CD1c-positive myeloid dendritic cell (primary cell): ENCODE measurements at regions not wholly inside any gene's neighbourhood (a gene's known extent, or its start where the extent isn't known, plus 50 kb on each side); places are given as distances from the start of the nearest gene placed in this dataset.
A peak's percentile ranks its signal among the peaks of the same experiment; 100 is the strongest.
"Not testable (repeated sequence)": the region's sequence is repeated elsewhere in the genome, so short reads cannot be mapped to it uniquely, and the experiment has no call there.

Source experiments
- DNase-seq: peaks from one replicate; pipeline ENCODE4 v3.0.0-alpha.2; 2016; ENCODE audit errors: extremely low spot score

DNA sequence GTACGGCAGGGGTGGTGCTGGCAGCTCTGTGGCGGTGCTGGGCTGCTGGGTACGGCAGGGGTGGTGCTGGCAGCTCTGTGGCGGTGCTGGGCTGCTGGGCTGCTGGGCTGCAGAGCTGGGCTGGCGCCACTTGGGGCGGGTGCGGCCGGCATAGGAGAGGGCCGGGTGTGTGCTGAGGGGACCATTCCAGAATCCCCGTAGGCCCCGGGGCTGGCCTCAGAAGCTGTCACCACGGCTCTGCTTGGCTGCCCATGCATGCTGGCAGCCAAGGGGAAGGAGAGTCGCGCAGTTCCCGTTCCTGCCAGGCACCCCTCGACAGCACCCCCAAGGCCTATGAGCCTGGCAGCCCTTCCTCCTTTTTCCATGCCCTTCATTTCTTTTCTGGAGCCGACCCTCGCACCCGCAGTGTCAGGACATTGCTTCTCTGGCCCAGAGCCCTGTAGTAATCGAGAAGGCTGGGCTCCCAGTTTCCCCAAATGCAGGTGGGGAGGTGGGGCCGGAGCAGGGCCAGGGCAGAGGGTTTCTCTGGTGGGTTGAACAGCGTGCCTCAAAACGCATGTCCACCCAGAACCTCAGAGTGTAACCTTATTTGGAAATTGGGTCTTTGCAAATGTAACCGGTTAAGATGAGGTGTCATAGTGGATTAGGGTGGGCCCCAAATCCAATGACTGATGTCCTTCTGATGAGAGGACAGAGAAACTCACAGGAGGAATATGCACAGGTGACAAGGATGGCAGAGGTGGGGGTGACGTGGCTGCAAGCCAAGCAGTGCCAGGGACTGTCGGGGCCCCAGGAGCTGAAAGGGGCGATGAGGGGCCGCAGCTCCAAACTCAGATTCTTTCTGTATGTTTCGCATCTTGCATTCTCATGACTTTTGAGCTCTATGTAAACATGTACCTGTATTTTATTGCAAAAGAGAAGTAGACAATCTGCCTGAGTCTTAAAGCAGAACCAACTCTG, 71.0 kb upstream of the ACTRT2 start:
- no peak for DNase-seq

- no peak for DNase-seq
Observed at GRCh38 chr1:2950926-2951305, 70.4 kb upstream of the ACTRT2 start.

- no peak for DNase-seq
Observed at GRCh38 chr1:2951856-2952255, 69.4 kb upstream of the ACTRT2 start.

DNA sequence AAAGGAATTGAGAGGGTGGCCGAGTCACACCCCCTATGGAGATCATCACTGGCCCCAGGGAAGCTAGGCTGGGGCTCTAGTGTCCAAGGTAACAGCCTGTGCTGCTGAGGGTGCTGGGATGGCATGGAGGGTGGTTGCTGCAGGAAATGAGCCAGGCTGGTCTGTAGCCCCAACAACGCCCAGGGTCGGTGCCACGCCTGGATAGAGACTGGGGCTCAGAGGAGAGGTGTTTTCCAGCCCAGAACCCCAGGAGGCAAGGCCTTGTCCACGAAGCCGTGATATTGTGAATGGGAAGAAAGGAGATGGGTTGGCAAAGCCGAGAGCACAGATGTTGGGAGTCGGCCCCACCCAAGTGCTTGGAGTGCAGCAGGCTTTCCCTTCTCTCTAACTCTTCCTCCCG, 68.9 kb upstream of the ACTRT2 start:
- no peak for DNase-seq

DNA sequence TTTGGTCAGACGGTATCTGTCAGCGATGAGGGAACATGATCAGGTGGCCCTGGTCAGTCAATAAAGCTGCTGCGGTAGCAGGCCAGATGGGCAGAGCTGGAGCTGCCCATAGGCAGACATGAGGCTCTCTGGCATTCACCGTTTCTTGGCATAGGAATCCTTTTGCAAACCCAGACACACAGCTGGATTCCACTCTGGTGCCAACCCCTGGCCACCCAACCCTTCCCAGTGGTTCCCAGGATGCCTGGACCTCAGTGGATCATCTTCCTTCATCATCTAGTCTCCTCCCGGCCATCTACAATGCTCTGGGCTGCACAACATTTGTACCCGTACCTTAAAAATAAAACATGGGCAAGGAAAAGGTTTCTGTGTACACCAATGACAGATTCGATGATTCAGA, 68.3 kb upstream of the ACTRT2 start:
- DNase-seq = no peak

GRCh38 chr1:2953688-2954285, 67.5 kb upstream of the ACTRT2 start:
- DNase-seq = peak; percentile 31

- no peak for DNase-seq
Observed at GRCh38 chr1:2955652-2956051, 65.6 kb upstream of the ACTRT2 start.

GRCh38 chr1:2956576-2956975, 64.7 kb upstream of the ACTRT2 start:
- DNase-seq = peak; percentile 50

DNA sequence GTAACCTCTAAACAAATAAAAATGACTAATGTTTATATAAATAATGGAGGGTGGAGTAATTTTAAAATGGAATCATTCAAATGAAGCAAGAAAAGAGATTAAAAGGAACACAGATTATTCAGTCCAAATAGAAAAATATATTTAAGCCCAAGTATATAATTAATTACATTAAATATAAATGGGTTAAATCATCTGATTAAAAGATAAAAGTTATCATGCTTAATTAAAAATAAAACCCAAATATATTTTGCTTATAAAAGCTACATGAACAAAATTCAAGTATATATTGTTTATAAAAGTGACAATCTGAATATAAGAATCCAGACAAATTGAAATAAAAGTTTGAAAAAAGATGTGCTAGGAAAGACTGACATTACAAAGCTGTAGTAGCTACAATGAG, 63.9 kb upstream of the ACTRT2 start:
- DNase-seq = no peak

GRCh38 chr1:2959881-2960280, 61.4 kb upstream of the ACTRT2 start:
- not testable (repeated sequence) for DNase-seq

GRCh38 chr1:2961081-2961480, 60.2 kb upstream of the ACTRT2 start:
- DNase-seq = no peak

DNA sequence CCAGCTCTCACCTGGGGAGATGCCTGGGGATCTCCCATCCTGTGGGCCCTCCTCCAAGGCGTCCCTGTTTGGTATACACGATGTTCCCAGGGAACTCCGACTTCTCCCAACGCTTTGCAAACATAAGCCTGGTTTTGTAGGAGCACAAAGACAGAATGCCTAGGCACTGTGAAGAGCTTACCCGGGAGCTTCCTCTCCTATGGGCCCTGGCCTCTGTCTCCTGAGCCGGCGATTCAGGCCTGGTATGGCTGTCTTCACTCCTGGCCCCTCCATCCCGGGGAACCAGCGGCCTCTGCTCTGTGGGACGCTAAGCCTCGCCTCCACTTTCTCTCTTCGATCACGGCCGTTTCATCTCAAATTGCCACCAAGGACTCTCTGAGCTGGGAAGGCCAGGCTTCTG, 59.6 kb upstream of the ACTRT2 start:
- no peak for DNase-seq

GRCh38 chr1:2962061-2962460, 59.2 kb upstream of the ACTRT2 start:
- DNase-seq = no peak

DNA sequence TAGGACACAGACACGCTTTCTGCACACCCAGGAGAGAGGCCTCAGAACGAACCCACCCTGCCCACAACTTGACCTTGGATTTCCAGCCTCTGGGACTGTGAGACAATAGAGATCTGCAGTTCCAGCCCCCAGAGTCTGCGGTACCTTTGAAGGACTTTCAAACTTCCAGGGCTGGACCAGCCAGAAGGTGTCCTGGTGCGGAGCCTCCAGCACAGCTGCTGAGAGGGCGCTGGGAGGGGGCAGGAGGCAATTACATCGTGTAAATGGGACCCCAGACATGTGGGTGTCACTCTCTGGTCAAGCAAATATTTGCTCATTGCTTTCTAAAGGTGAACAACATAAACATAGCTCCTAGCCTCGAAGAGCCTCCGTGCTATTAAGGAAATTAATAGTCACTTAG, 58.7 kb upstream of the ACTRT2 start:
- DNase-seq = no peak

GRCh38 chr1:2962946-2963345, 58.3 kb upstream of the ACTRT2 start:
- DNase-seq = no peak

DNA sequence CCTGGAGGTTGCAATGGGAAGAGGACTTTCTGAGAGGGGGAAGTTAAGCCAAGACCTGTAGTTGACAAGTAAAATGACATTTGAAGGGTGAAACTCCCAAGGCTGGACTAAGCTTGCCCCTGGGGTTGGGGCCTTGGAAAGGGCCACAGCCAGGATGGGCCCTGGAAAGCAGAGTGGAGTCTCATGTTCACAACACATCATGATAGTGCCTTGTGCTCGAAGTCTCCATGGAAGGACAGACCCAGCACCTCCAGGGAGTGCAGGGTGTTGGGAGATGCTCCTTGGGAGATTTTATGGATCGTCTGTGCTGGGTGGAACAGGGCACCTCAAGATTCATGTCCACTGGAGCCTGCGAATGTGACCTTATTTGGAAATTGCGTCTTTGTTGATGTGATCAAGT, 55.6 kb upstream of the ACTRT2 start:
- no peak for DNase-seq

DNA sequence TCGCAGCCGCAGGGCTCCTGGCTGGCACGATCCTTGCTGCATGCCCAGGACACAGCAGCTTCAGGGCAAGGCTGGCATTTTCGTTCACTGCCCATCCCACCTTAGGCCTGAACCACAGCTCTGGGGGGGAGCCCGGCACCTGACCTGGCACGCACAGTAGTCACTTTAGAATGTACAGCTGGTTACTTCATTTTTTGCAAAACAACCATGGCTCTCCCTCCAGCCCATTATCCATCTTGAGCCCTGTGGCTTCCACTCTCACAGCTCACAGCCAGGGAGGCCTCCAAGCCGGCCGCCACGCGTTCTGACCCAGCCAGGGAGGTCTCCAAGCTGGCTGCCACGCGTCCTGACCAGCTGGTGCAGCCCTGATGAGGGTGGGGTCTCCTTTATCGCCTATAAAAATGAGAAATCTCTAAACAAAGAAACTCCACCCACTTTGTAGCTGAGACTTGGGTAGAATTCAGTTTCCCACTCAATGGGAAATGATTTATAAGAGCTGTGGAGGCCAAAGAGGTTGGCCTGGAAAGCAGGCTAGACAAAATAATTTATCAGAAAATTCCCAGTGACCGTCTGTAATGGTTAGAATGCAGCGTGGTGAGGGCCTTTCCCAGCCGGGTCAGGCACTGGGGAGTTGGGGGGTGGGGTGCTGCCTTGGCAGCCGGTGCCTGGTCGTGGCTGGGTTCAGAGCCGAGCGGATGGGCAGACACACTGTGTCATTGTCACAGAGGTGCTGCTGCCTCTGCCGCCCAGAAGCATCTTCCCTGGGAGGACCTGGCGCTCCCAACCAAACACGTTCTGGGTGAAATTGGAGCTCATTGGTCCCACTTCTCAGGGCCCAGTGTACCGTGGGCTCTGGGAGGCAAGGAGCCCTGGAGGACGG, 54.6 kb upstream of the ACTRT2 start:
- DNase-seq = no peak

DNA sequence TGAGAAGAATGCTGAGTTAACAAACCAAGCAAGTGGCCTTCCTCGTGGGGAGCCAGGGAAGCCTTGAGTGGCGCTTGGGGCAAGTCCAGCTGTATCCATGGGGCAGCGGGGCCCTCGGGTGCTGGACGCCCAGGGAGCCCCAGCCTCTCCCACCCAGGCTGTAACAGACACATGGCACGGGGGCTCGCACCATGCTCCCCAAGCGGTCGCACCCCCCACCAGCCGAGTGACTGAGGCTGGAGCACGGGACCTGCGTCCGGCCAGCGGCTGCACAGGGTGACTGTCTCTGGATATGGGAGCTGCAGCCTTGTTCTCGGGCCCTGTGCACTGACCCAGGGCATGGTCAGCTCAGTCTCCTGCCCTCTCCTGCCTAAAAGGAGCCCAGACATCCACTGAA, 53.9 kb upstream of the ACTRT2 start:
- DNase-seq = no peak

- DNase-seq = no peak
Observed at GRCh38 chr1:2967881-2968280, 53.4 kb upstream of the ACTRT2 start.

DNA sequence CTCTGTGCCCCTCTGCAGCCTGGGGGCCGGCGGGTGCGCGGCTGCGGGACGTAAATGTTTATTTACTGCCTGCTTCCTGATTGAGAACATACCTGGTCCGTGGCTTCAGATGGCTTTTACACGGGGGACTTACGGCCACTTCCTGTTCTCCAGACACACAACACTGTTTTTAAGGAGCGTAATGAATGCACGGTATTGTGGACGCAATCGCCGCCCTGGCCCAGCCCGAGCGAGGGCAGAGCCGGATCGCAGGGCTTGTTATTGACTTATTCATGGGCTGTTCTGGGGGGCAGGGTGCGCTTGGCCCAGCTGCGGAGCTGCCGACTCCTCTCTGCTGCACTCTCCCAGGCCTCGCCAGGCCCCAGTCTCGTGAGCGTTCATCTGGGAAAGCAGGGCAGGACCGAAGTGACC, 52.8 kb upstream of the ACTRT2 start:
- DNase-seq = no peak

DNA sequence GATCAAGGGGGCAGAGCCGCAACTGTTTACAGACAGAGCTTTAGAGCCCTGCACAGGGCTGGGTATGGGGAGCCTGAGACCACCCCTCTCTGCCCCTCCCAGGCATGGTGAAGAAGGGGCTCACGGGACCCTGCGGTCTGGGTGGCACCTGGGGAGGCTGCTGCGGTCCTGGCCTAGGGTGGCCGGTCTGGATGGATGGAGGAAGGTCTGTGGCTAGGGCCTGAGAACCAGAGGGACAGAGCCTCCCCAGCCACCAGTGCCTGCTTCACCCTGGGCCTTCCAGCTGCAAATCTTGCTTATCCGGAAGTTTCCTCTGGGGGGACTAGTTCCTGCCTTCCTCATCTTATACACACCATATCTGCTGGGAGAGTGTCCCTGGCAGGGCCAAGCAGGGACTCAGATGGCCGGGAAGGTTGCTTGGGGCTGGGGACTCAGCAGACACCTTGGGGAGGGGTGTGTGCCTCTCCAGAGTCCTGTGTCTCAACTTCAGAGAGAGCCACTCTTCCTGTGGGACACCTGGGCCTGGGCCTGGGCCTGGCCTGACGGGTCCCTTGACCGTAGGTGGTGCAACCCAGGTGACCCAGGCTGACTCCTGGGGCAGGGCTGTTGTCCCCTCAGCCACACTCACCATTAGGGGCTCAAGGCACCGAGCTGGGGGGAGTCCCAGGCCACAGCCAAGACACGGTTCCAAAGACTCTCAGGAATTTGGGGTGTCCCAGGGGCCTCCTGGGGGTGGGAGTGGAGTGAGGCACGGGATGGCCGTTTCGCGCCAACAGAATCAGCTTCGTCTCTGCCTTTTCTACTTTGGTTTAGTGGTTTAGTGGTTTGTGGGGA, 52.0 kb upstream of the ACTRT2 start:
- DNase-seq = no peak
